ENCODE measurements at regions not wholly inside any gene's neighbourhood (a gene's known extent, or its start where the extent isn't known, plus 50 kb on each side); places are given as distances from the start of the nearest gene placed in this dataset.

GRCh38 chr12:75974323-75975187 lies 57.0 kb downstream of the PHLDA1 start:
- TF ChIP-seq CTCF (conservative IDR thresholded peaks at IDR 0.05; ENCODE audit: low read depth, low read length), result no peak
- DNase-seq (ENCODE audit: low read depth), result no peak
- no peak overlapping the region for H3K4me3 ChIP-seq (ENCODE audit: low read depth, low read length)

GRCh38 chr12:75971253-75971652 lies 60.3 kb downstream of the PHLDA1 start:
- H3K4me3 ChIP-seq (ENCODE audit: low read depth, low read length), result no peak overlapping the region
- no peak for DNase-seq (ENCODE audit: low read depth)
- no peak for TF ChIP-seq CTCF (conservative IDR thresholded peaks at IDR 0.05; ENCODE audit: low read depth, low read length)

GRCh38 chr12:75970310-75970709 lies 61.3 kb downstream of the PHLDA1 start:
- TF ChIP-seq CTCF (conservative IDR thresholded peaks at IDR 0.05; ENCODE audit: low read depth, low read length), result no peak
- H3K4me3 ChIP-seq (ENCODE audit: low read depth, low read length), result no peak overlapping the region
- no peak for DNase-seq (ENCODE audit: low read depth)

- no peak for DNase-seq (ENCODE audit: low read depth)
- no peak overlapping the region for H3K4me3 ChIP-seq (ENCODE audit: low read depth, low read length)
- TF ChIP-seq CTCF (conservative IDR thresholded peaks at IDR 0.05; ENCODE audit: low read depth, low read length), result no peak
Measured at GRCh38 chr12:75969768-75970167, 61.8 kb downstream of the PHLDA1 start.

- no peak for DNase-seq (ENCODE audit: low read depth)
- no peak overlapping the region for H3K4me3 ChIP-seq (ENCODE audit: low read depth, low read length)
- TF ChIP-seq CTCF (conservative IDR thresholded peaks at IDR 0.05; ENCODE audit: low read depth, low read length), result no peak
Measured at GRCh38 chr12:75965661-75966060, 65.9 kb downstream of the PHLDA1 start.

- DNase-seq (ENCODE audit: low read depth), result no peak
- TF ChIP-seq CTCF (conservative IDR thresholded peaks at IDR 0.05; ENCODE audit: low read depth, low read length), result no peak
- H3K4me3 ChIP-seq (ENCODE audit: low read depth, low read length), result no peak overlapping the region
Measured at GRCh38 chr12:75964150-75964549, 67.4 kb downstream of the PHLDA1 start.

- no peak overlapping the region for H3K4me3 ChIP-seq (ENCODE audit: low read depth, low read length)
- no peak for TF ChIP-seq CTCF (conservative IDR thresholded peaks at IDR 0.05; ENCODE audit: low read depth, low read length)
- DNase-seq (ENCODE audit: low read depth), result no peak
Measured at GRCh38 chr12:75961878-75962277, 69.7 kb downstream of the PHLDA1 start.
